ENCODE measurements at regions not wholly inside any gene's neighbourhood (a gene's known extent, or its start where the extent isn't known, plus 50 kb on each side); places are given as distances from the start of the nearest gene placed in this dataset.

- Histone ChIP-seq H3K4me3 (ENCODE audit: low read depth, low read length) (no peak overlapping the region), H3K36me3 (ENCODE audit: control insufficient read depth, insufficient read depth, low read length) (no peaks in the 10 kb centered on the region)
- TF ChIP-seq, protein P1, sequence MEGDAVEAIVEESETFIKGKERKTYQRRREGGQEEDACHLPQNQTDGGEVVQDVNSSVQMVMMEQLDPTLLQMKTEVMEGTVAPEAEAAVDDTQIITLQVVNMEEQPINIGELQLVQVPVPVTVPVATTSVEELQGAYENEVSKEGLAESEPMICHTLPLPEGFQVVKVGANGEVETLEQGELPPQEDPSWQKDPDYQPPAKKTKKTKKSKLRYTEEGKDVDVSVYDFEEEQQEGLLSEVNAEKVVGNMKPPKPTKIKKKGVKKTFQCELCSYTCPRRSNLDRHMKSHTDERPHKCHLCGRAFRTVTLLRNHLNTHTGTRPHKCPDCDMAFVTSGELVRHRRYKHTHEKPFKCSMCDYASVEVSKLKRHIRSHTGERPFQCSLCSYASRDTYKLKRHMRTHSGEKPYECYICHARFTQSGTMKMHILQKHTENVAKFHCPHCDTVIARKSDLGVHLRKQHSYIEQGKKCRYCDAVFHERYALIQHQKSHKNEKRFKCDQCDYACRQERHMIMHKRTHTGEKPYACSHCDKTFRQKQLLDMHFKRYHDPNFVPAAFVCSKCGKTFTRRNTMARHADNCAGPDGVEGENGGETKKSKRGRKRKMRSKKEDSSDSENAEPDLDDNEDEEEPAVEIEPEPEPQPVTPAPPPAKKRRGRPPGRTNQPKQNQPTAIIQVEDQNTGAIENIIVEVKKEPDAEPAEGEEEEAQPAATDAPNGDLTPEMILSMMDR (IDR thresholded peaks at IDR 0.05): no peak
These were observed 723.7 kb downstream of the DCDC2C start for GRCh38 chr2:4427083-4427482.

DNA sequence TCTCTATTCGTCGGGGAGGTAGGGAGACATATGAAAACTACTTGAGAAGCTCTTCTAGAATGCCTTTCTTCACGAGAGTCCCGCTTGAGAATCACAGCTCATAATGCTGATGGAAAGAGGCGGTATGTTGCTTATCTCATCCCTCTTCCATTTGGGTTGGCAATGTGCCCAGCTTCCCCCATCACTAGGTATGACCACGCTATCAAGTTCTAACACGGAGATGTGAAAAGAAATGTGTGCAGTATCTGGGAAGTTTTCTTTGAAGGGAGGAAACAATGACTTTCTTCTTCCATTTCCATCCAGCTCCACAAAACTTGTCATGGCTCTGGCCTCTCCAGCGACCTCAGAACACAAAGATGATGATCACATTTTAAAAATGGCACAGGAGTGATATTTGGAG, 742.4 kb downstream of the DCDC2C start:
- TF ChIP-seq, protein P1 (IDR thresholded peaks at IDR 0.05): no peak
- H3K4me1 ChIP-seq: no peaks in the 10 kb centered on the region
- H3K4me3 ChIP-seq (ENCODE audit: low read depth, low read length): no peak overlapping the region
- no peaks in the 10 kb centered on the region for H3K36me3 ChIP-seq (ENCODE audit: control insufficient read depth, insufficient read depth, low read length)
- no peak overlapping the region for H3K9ac ChIP-seq
- H3K79me2 ChIP-seq: no peaks in the 10 kb centered on the region
- H3K27ac ChIP-seq: no peak overlapping the region
- no peak overlapping the region for H3K4me2 ChIP-seq (ENCODE audit: low read length)
- H3K27me3 ChIP-seq (ENCODE audit: control insufficient read depth, insufficient read depth, low read length): no peaks in the 10 kb centered on the region
- no peak overlapping the region for H2AFZ ChIP-seq
- no peaks in the 10 kb centered on the region for H3K9me3 ChIP-seq (ENCODE audit: control insufficient read depth, low read length)

More at GRCh38 chr2:4427083-4427482, 723.7 kb downstream of the DCDC2C start:
- H3K9me3 ChIP-seq (ENCODE audit: control insufficient read depth, low read length): no peaks in the 10 kb centered on the region
- H3K79me2 ChIP-seq: no peaks in the 10 kb centered on the region
- H2AFZ ChIP-seq: no peak overlapping the region
- no peaks in the 10 kb centered on the region for H3K27me3 ChIP-seq (ENCODE audit: control insufficient read depth, insufficient read depth, low read length)
- no peak overlapping the region for H3K9ac ChIP-seq
- H3K27ac ChIP-seq: no peak overlapping the region
- no peaks in the 10 kb centered on the region for H3K4me1 ChIP-seq
- no peak overlapping the region for H3K4me2 ChIP-seq (ENCODE audit: low read length)

DNA sequence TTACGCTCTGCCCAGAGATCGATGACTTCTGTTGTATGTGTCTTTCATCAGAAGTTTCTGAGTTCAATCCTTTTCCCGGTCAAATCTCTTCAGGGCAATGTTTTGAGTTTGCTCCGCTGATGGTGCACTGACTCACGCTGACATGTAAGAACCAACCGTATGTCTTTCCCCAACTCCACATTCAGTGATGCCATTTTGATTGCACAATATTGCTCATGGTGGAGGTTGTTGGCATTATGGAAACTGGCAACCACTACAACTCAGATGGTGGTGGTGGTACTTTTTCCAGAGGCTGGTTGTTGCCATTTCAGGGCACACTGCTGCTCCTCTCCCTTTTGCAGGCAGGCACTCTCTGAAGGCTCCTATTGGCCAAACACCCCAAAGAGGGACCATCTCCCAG, 751.5 kb downstream of the DCDC2C start:
- no peaks in the 10 kb centered on the region for H3K79me2 ChIP-seq
- no peaks in the 10 kb centered on the region for H3K27me3 ChIP-seq (ENCODE audit: control insufficient read depth, insufficient read depth, low read length)
- H3K36me3 ChIP-seq (ENCODE audit: control insufficient read depth, insufficient read depth, low read length): no peaks in the 10 kb centered on the region
- no peaks in the 10 kb centered on the region for H3K9me3 ChIP-seq (ENCODE audit: control insufficient read depth, low read length)
- no peak overlapping the region for H3K9ac ChIP-seq
- no peak overlapping the region for H3K4me3 ChIP-seq (ENCODE audit: low read depth, low read length)
- H3K4me2 ChIP-seq (ENCODE audit: low read length): no peak overlapping the region
- no peak overlapping the region for H3K27ac ChIP-seq
- H2AFZ ChIP-seq: no peak overlapping the region
- H3K4me1 ChIP-seq: no peaks in the 10 kb centered on the region
- TF ChIP-seq, protein P1 (IDR thresholded peaks at IDR 0.05): no peak

- no peak overlapping the region for H2AFZ ChIP-seq
- H3K27me3 ChIP-seq (ENCODE audit: control insufficient read depth, insufficient read depth, low read length): no peaks in the 10 kb centered on the region
- H3K9ac ChIP-seq: no peak overlapping the region
- no peak overlapping the region for H3K27ac ChIP-seq
- H3K79me2 ChIP-seq: no peaks in the 10 kb centered on the region
- no peak overlapping the region for H3K4me2 ChIP-seq (ENCODE audit: low read length)
- no peak overlapping the region for H3K4me3 ChIP-seq (ENCODE audit: low read depth, low read length)
- TF ChIP-seq, protein P1 (IDR thresholded peaks at IDR 0.05): no peak
- no peaks in the 10 kb centered on the region for H3K4me1 ChIP-seq
- H3K9me3 ChIP-seq (ENCODE audit: control insufficient read depth, low read length): no peaks in the 10 kb centered on the region
- no peaks in the 10 kb centered on the region for H3K36me3 ChIP-seq (ENCODE audit: control insufficient read depth, insufficient read depth, low read length)
These were observed 752.2 kb downstream of the DCDC2C start for GRCh38 chr2:4455486-4456155.

DNA sequence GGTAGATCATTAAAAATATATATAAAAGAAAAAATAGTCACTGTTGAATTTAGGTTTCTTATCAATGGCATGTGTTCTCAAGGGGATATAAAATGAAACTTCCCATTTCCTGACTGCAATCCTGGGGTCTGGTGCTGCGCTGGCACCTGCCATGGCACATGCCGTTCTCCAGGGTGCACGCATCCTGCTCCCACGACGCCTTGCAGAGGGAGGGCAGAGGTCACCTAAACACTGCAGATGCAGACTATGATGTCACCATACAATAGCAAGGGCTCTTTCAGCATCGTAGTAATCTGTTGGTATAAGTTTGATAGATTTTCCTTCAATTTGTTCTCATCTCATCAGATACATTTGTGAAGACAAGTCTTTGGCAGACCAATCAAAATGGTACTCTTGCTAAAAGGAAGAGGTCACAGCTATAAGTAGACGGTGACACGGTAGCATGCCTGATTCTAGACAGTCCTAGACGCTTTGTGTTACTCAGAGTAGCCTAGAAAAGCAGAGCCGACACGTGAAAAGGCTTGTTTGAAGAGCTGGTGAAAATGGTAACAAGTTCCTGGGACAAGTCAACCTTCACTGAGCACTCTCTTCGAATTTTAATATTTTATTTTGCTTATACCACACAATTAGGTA, 761.4 kb downstream of the DCDC2C start:
- no peaks in the 10 kb centered on the region for H3K36me3 ChIP-seq (ENCODE audit: control insufficient read depth, insufficient read depth, low read length)

More for the DNA sequence above, 761.4 kb downstream of the DCDC2C start:
- H2AFZ ChIP-seq: no peak overlapping the region
- no peak overlapping the region for H3K4me2 ChIP-seq (ENCODE audit: low read length)
- no peak overlapping the region for H3K27ac ChIP-seq
- no peaks in the 10 kb centered on the region for H3K4me1 ChIP-seq
- TF ChIP-seq, protein P1 (IDR thresholded peaks at IDR 0.05): no peak
- H3K9me3 ChIP-seq (ENCODE audit: control insufficient read depth, low read length): no peaks in the 10 kb centered on the region
- no peak overlapping the region for H3K4me3 ChIP-seq (ENCODE audit: low read depth, low read length)
- no peaks in the 10 kb centered on the region for H3K27me3 ChIP-seq (ENCODE audit: control insufficient read depth, insufficient read depth, low read length)
- H3K9ac ChIP-seq: no peak overlapping the region
- H3K79me2 ChIP-seq: no peaks in the 10 kb centered on the region

Data from parathyroid adenoma (tissue), 2 donors.